Neural progenitor cell (in vitro differentiated cells): ENCODE measurements at regions not wholly inside any gene's neighbourhood (a gene's known extent, or its start where the extent isn't known, plus 50 kb on each side); places are given as distances from the start of the nearest gene placed in this dataset.
"Not testable (repeated sequence)": the region's sequence is repeated elsewhere in the genome, so short reads cannot be mapped to it uniquely, and the experiment has no call there.

Experiments used
- DNase-seq: peaks from one replicate; pipeline ENCODE4 v3.0.0-alpha.2; 2016; ENCODE audit warnings: low spot score
- H2AFZ ChIP-seq: fragments of 200-600 bp; sonication (generic); replicated peaks from 2 replicates; pipeline ENCODE4 v1.6.1; 2016; ENCODE audit warnings: antibody characterized with exemption
- H3F3A ChIP-seq: fragments of 200-600 bp; sonication (generic); 2 replicates; pipeline ENCODE4 v1.6.1; 2016; ENCODE audit warnings: antibody characterized with exemption, low read depth
- H3K27ac ChIP-seq: fragments of 200-600 bp; sonication (generic); 2 replicates; pipeline ENCODE4 v1.5.1; 2016; ENCODE audit warnings: mild to moderate bottlenecking
- H3K27me3 ChIP-seq: fragments of 200-600 bp; sonication (generic); 2 replicates; pipeline ENCODE4 v1.6.1; 2016; ENCODE audit warnings: mild to moderate bottlenecking, moderate library complexity
- H3K36me3 ChIP-seq: fragments of 200-600 bp; sonication (generic); 2 replicates; pipeline ENCODE4 v1.5.1; 2016
- H3K4me1 ChIP-seq: fragments of 200-600 bp; sonication (generic); 2 replicates; pipeline ENCODE4 v1.6.1; 2016; ENCODE audit warnings: mixed run types
- H3K4me2 ChIP-seq: fragments of 200-600 bp; sonication (generic); 2 replicates; pipeline ENCODE4 v1.6.1; 2016
- H3K4me3 ChIP-seq: fragments of 200-600 bp; sonication (generic); 2 replicates; pipeline ENCODE4 v1.5.1; 2016
- H3K79me2 ChIP-seq: fragments of 200-600 bp; sonication (generic); 2 replicates; pipeline ENCODE4 v1.6.1; 2016; ENCODE audit warnings: low read depth
- H3K9ac ChIP-seq: fragments of 200-600 bp; sonication (generic); 2 replicates; pipeline ENCODE4 v1.6.1; 2016
- H3K9me3 ChIP-seq: fragments of 200-600 bp; sonication (generic); 2 replicates; pipeline ENCODE4 v1.5.1; 2016; ENCODE audit warnings: low read depth
- H4K20me1 ChIP-seq: fragments of 200-600 bp; sonication (generic); 2 replicates; pipeline ENCODE4 v1.6.1; 2016; ENCODE audit warnings: low read depth
- H3K27ac Mint-ChIP-seq: 3 replicates; pipeline ENCODE4 v1.8.0; 2021; ENCODE audit warnings: mixed read lengths
- H3K27me3 Mint-ChIP-seq: 2 replicates; pipeline ENCODE4 v1.8.0; 2022; ENCODE audit warnings: low read depth, mild to moderate bottlenecking, inconsistent platforms, moderate library complexity, mixed read lengths; ENCODE audit not compliant: insufficient read depth
- H3K36me3 Mint-ChIP-seq: 3 replicates; pipeline ENCODE4 v1.8.0; 2021; ENCODE audit warnings: mixed read lengths
- H3K4me1 Mint-ChIP-seq: 3 replicates; pipeline ENCODE4 v1.8.0; 2021; ENCODE audit warnings: mixed read lengths
- H3K4me3 Mint-ChIP-seq: 3 replicates; pipeline ENCODE4 v1.8.0; 2021; ENCODE audit warnings: mild to moderate bottlenecking, moderate library complexity, mixed read lengths
- H3K9me3 Mint-ChIP-seq: 3 replicates; pipeline ENCODE4 v1.8.0; 2020; ENCODE audit warnings: mixed read lengths
- EZH2 ChIP-seq: fragments of 200-600 bp; sonication (generic); IDR thresholded peaks from 2 replicates; pipeline ENCODE4 v1.6.1; 2017; ENCODE audit warnings: antibody characterized with exemption, mild to moderate bottlenecking, moderate library complexity
- EZH2phosphoT487 ChIP-seq: fragments of 200-600 bp; sonication (generic); IDR thresholded peaks from 2 replicates; pipeline ENCODE4 v1.6.1; 2017; ENCODE audit warnings: antibody characterized with exemption
- TF ChIP-seq, protein P1 (sequence below): fragments of 200-600 bp; sonication (generic); IDR thresholded peaks from 2 replicates; pipeline ENCODE4 v1.5.1; 2017; ENCODE audit warnings: antibody characterized with exemption, mild to moderate bottlenecking

DNA sequence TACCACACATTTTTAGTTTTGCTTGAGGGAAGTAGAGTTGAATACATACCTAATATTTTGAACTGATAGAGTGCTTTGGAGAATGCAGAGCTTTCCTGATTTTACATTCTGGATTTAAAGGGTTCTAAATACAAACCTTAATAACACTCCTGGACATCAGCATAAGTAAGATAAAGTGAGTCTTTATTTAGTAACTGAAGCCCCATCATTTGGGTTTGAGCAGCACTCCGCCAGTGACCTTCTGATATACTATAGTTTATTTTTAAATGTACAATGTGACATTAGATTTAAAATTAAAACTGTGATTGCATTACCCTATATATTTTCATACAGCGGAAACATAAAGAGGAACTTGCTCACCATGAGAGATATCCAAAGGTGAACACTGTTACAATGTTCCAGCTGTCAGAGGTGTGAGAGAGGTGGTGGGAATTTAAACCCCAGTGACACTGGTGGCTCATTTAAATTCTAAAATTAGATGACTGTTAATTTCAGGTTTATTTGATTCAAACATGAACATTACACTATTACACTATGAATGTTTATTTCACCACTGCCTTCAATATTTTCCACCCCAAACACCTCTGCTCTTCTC, 203.0 kb upstream of the PCSK5 start:
- DNase-seq, result no peak
- H3K9me3 ChIP-seq, result no peaks in the 10 kb centered on the region
- H3K79me2 ChIP-seq, result no peaks in the 10 kb centered on the region
- Mint-ChIP-seq H3K36me3 (no peaks in the 10 kb centered on the region), H3K4me1 (no peaks in the 10 kb centered on the region), H3K9me3 (no peaks in the 10 kb centered on the region), H3K4me3 (no peak overlapping the region), H3K27ac (no peak overlapping the region), H3K27me3 (no peaks in the 10 kb centered on the region)
- no peaks in the 10 kb centered on the region for H3F3A ChIP-seq
- H3K27ac ChIP-seq, result no peak overlapping the region
- no peaks in the 10 kb centered on the region for H4K20me1 ChIP-seq
- no peaks in the 10 kb centered on the region for H3K27me3 ChIP-seq
- no peaks in the 10 kb centered on the region for H3K4me1 ChIP-seq
- TF ChIP-seq, protein P1, sequence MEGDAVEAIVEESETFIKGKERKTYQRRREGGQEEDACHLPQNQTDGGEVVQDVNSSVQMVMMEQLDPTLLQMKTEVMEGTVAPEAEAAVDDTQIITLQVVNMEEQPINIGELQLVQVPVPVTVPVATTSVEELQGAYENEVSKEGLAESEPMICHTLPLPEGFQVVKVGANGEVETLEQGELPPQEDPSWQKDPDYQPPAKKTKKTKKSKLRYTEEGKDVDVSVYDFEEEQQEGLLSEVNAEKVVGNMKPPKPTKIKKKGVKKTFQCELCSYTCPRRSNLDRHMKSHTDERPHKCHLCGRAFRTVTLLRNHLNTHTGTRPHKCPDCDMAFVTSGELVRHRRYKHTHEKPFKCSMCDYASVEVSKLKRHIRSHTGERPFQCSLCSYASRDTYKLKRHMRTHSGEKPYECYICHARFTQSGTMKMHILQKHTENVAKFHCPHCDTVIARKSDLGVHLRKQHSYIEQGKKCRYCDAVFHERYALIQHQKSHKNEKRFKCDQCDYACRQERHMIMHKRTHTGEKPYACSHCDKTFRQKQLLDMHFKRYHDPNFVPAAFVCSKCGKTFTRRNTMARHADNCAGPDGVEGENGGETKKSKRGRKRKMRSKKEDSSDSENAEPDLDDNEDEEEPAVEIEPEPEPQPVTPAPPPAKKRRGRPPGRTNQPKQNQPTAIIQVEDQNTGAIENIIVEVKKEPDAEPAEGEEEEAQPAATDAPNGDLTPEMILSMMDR, result no peak
- TF ChIP-seq EZH2phosphoT487 (no peak), EZH2 (no peak)
- H3K4me3 ChIP-seq, result no peak overlapping the region
- no peak overlapping the region for H3K9ac ChIP-seq
- H3K36me3 ChIP-seq, result no peaks in the 10 kb centered on the region
- no peak overlapping the region for H2AFZ ChIP-seq
- H3K4me2 ChIP-seq, result no peak overlapping the region

DNA sequence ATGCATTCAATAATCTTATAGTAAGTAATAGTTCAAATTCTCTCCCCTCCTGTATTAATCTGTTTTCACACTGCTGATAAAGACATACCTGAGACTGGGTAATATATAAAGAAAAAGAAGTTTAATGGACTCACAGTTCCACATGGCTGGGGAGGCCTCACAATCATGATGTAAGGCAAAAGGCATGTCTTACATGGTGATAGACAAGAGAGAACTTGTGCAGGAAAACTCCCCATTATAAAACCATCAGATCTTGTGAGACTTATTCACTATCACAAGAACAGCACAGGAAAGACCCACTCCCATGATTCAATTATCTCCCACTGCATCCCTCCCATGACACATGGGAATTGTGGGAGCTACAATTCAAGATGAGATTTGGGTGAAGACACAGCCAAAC, 199.9 kb upstream of the PCSK5 start:
- not testable (repeated sequence) for H3K27ac ChIP-seq, DNase-seq, H2AFZ ChIP-seq, H3K9me3 Mint-ChIP-seq, H3K79me2 ChIP-seq, H4K20me1 ChIP-seq, H3K4me1 Mint-ChIP-seq, H3K9ac ChIP-seq, H3K27ac Mint-ChIP-seq, H3K27me3 Mint-ChIP-seq, H3K27me3 ChIP-seq, H3K36me3 ChIP-seq, H3K36me3 Mint-ChIP-seq, H3K4me1 ChIP-seq, H3K4me3 Mint-ChIP-seq, H3K9me3 ChIP-seq, H3F3A ChIP-seq, H3K4me2 ChIP-seq, H3K4me3 ChIP-seq

- Histone ChIP-seq H3K9me3 (no peaks in the 10 kb centered on the region), H3K79me2 (no peaks in the 10 kb centered on the region), H3K27ac (no peak overlapping the region), H2AFZ (no peak overlapping the region), H3K4me2 (no peak overlapping the region), H3K4me1 (no peaks in the 10 kb centered on the region), H3K36me3 (no peaks in the 10 kb centered on the region), H3K27me3 (no peaks in the 10 kb centered on the region), H3F3A (no peaks in the 10 kb centered on the region), H4K20me1 (no peaks in the 10 kb centered on the region), H3K9ac (no peak overlapping the region), H3K4me3 (no peak overlapping the region)
- no peak for DNase-seq
- no peak overlapping the region for H3K27ac Mint-ChIP-seq
- no peaks in the 10 kb centered on the region for H3K9me3 Mint-ChIP-seq
- no peaks in the 10 kb centered on the region for H3K36me3 Mint-ChIP-seq
- no peaks in the 10 kb centered on the region for H3K27me3 Mint-ChIP-seq
- TF ChIP-seq, protein P1, result no peak
- TF ChIP-seq EZH2phosphoT487 (no peak), EZH2 (no peak)
- no peaks in the 10 kb centered on the region for H3K4me1 Mint-ChIP-seq
- H3K4me3 Mint-ChIP-seq, result no peak overlapping the region
Measured at GRCh38 chr9:75691408-75691807, 199.1 kb upstream of the PCSK5 start.

DNA sequence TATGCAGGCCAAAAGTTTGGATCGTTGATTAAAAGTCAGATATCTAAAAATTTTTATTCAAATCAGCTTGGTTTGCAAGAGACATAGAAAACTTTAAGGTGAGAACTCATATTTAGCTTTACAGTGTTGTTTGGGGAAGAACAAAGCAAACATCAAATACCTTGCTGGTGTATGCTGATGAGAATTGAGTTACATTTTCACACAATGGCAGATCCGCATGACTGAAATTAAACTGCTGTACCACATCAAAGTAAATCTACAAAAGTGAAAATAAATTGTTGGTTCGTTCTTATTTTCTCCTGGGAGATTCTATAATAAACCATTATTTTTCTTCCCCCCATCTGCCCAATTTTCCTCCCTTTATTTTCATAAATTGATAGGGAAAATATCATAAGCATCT, 198.2 kb upstream of the PCSK5 start:
- H2AFZ ChIP-seq, result no peak overlapping the region
- no peaks in the 10 kb centered on the region for H3K36me3 Mint-ChIP-seq

More for the DNA sequence above, 198.2 kb upstream of the PCSK5 start:
- Histone ChIP-seq H4K20me1 (no peaks in the 10 kb centered on the region), H3K4me2 (no peak overlapping the region), H3K36me3 (no peaks in the 10 kb centered on the region), H3K9me3 (no peaks in the 10 kb centered on the region), H3K79me2 (no peaks in the 10 kb centered on the region), H3K9ac (no peak overlapping the region), H3F3A (no peaks in the 10 kb centered on the region), H3K4me1 (no peaks in the 10 kb centered on the region), H3K27me3 (no peaks in the 10 kb centered on the region), H3K27ac (no peak overlapping the region), H3K4me3 (no peak overlapping the region)
- Mint-ChIP-seq H3K4me3 (no peak overlapping the region), H3K27me3 (no peaks in the 10 kb centered on the region), H3K9me3 (no peaks in the 10 kb centered on the region), H3K4me1 (no peaks in the 10 kb centered on the region), H3K27ac (no peak overlapping the region)
- no peak for DNase-seq
- TF ChIP-seq, protein P1, result no peak
- TF ChIP-seq EZH2 (no peak), EZH2phosphoT487 (no peak)
